ENCODE measurements at regions not wholly inside any gene's neighbourhood (a gene's known extent, or its start where the extent isn't known, plus 50 kb on each side); places are given as distances from the start of the nearest gene placed in this dataset.

DNA sequence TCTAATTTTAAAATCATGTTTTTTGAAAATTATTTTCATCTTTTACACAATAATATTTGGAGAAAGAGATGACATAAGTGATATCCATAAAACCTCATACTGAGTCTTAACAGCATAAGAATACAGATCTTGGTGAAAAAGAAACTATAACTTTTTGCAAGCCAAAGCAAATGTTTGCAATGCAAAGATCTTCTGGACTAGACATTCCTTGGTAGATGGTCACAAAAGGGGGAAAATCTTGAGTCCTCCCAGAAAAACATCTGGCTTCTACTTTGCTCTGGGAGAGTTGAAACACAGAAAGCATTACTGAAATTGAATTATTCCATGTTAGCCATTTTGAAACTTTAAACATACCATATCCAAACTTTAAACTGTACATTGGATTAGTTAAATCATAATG, 308.2 kb downstream of the ANXA1 start:
- no peak for TF ChIP-seq ZFX (IDR thresholded peaks at IDR 0.05)
- H3K27ac ChIP-seq, result no peak overlapping the region

DNA sequence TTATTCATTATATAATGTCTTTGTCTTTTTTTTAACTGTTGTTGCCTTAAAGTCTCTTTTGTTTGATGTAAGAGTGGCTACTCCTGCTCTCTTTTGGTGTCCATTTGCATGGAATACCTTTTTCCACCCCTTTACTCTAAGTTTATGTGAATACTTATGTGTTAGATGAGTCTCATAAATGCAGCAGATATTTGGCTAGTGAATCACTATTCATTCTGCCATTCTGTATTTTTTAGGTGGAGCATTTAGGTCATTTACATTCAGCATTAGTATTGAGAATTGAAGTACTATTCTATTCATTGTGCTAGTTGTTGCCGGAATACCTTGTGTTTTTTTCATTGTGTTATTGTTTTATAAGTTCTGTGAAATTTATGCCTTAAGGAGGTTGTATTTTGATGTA, 317.1 kb downstream of the ANXA1 start:
- no peak for TF ChIP-seq ZFX (IDR thresholded peaks at IDR 0.05)
- TF ChIP-seq, protein P1, sequence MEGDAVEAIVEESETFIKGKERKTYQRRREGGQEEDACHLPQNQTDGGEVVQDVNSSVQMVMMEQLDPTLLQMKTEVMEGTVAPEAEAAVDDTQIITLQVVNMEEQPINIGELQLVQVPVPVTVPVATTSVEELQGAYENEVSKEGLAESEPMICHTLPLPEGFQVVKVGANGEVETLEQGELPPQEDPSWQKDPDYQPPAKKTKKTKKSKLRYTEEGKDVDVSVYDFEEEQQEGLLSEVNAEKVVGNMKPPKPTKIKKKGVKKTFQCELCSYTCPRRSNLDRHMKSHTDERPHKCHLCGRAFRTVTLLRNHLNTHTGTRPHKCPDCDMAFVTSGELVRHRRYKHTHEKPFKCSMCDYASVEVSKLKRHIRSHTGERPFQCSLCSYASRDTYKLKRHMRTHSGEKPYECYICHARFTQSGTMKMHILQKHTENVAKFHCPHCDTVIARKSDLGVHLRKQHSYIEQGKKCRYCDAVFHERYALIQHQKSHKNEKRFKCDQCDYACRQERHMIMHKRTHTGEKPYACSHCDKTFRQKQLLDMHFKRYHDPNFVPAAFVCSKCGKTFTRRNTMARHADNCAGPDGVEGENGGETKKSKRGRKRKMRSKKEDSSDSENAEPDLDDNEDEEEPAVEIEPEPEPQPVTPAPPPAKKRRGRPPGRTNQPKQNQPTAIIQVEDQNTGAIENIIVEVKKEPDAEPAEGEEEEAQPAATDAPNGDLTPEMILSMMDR (conservative IDR thresholded peaks at IDR 0.05), result no peak

DNA sequence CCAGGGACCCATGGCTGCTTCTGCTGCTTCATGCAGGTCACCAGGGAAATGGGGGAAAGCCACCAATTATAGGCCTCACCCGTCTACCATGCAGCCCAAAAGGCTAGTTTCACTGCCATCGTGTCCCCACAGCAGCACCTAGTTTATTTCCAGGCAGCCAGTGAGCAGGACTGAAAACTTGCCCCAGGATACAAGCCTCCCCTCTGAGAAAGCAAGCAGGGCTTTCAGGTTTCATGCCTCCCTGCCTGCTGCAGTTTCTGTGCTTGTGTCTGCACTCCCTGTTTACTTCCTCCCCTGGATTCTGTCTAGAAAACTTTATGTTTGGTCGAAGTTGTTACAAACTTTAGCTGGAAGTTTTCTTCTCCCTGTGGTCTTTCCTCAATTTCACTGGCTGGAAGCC, 319.1 kb downstream of the ANXA1 start:
- no peak for TF ChIP-seq ZFX (IDR thresholded peaks at IDR 0.05)
- TF ChIP-seq, protein P1 (conservative IDR thresholded peaks at IDR 0.05), result no peak
- no peak overlapping the region for H3K27ac ChIP-seq

More for the DNA sequence above, 317.1 kb downstream of the ANXA1 start:
- H3K27ac ChIP-seq, result no peak overlapping the region

DNA sequence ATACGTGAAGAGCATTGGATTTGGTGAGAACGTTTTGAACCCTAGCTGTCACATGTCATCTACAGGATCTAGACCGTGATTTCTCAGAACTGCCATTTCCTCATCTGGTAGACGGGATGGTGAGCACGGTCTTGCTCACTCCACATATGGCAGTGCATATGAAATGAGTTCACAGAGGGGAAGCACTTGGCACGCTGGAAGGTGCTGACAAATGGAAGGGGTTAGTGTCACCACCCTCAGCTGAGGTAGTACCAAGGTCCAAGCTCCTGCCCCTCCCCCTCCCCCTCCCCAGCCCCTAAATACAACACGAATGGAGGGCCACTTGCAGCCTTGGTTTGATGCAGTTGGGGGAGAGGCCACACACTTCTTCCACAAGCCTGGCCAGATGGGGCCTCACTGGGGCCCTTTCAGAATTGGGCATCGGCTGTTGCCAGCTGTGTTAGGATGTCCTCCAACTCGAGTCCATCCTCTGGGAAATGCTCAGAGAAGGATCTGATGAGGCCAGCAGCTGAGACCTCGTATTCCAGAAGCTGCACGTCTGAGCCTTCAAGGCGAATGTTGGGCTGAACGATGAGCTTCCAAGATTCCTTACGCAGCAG, 322.4 kb downstream of the ANXA1 start:
- H3K27ac ChIP-seq, result no peak overlapping the region
- TF ChIP-seq, protein P1 (conservative IDR thresholded peaks at IDR 0.05), result no peak
- TF ChIP-seq ZFX (IDR thresholded peaks at IDR 0.05), result no peak

DNA sequence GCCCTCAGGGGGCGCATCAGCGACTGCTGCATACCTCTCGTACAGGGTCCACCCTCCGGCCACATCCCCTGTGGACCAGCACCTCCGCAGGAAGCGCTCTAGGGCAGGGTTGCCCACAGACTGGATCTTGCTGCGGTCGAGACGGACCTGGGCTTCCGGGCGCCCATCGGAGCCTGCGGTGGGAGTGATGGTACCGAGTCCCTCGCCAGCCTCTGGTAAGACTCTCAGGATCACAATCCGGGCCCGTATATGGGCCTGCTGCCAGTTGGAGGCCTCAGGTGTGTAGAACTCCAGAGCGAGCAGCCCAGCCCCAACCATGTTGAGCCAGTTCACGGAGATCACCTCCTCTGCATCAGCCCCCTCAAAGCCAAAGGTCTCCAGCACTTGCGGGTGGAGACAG, 323.0 kb downstream of the ANXA1 start:
- TF ChIP-seq, protein P1 (conservative IDR thresholded peaks at IDR 0.05), result no peak
- TF ChIP-seq ZFX (IDR thresholded peaks at IDR 0.05), result no peak
- H3K27ac ChIP-seq, result no peak overlapping the region

DNA sequence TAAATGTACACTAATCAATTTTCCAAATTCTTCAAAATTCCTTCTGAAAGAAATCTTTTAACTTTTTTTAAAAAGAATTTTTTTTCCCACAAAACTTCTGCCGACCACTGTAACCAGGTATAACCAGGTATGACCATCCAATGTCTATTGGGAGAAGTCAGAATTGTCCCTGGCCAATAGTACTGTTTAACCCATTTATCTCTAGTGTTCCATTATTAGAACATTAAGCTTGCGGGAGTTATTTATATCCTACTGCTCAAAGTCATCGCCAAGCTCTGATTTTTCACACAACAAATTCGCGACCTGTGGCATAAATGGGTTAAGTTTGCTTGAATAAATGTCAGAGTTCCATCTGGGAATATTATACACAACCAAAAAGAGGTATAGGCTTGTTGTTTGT, 343.2 kb downstream of the ANXA1 start:
- TF ChIP-seq ZFX (IDR thresholded peaks at IDR 0.05), result no peak
- H3K27ac ChIP-seq, result no peak overlapping the region

DNA sequence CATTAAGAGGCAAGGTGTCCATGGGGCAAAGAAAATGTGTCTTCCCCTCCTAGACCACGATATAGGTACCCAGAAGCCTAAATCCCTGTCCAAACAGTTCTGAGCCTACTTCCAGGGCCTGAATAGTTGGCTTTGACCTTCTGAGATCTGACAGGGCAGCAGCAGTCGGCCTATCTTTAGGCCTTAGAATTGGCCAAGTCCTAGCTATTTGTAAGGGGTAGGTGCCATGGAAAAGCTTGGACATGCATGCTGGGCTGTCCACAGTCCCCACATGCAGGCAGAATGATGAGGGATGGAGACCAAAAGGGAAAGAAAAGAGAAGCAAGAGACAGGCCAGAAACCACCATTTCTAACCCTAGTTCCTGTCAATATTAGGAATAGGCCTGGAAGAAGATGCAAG, 346.1 kb downstream of the ANXA1 start:
- TF ChIP-seq, protein P1 (conservative IDR thresholded peaks at IDR 0.05), result no peak
- no peak for TF ChIP-seq ZFX (IDR thresholded peaks at IDR 0.05)
- no peak overlapping the region for H3K27ac ChIP-seq

DNA sequence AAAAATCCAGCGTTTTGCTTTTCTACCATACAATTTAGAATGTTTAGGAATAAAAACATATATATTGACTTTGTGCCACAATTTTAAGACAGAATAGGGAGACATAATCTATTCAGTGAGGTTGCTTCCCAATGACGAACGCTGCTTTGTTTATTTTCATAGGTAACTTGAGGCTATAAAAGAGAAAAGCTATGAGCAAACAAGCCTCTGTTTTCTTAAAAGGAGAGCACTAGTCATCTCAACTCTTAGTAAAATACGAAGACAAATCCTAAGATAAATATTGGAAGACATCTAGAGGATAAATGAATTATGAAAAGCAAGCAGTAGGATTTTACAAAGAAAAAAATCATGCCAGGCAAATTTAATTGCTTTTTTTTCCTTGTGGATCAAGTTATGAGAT, 363.6 kb downstream of the ANXA1 start:
- TF ChIP-seq, protein P1 (conservative IDR thresholded peaks at IDR 0.05), result no peak
- TF ChIP-seq ZFX (IDR thresholded peaks at IDR 0.05), result no peak
- no peak overlapping the region for H3K27ac ChIP-seq

Measured in C4-2B (cell line).